GM21619 (cell line): ENCODE measurements at regions not wholly inside any gene's neighbourhood (a gene's known extent, or its start where the extent isn't known, plus 50 kb on each side); places are given as distances from the start of the nearest gene placed in this dataset.

Source experiments
- ATAC-seq: cut with Tn5 transposase; IDR thresholded peaks from one replicate; pipeline ENCODE4 v1.9.1; 2021; ENCODE audit not compliant: unreplicated experiment

DNA sequence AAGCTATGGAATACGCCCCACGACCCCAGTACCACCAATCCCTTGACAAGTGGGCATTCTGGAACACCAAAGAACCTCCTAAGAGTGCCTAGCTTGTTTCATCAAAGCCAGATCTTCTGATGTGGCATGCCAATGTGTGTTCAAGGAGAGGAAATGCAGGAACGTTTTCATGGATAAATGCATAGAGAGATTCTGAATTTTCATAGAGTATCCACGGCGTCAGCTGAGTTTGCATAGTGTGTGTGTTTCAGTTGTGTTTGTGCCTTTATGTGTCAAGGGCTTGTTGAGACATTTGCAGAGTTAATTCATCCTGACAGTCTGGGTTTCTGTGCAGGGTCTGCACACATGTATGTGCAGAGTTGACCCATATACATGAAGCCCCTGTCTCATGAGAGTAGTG is 172.7 kb upstream of the LRFN2 start:
- ATAC-seq, result no peak

DNA sequence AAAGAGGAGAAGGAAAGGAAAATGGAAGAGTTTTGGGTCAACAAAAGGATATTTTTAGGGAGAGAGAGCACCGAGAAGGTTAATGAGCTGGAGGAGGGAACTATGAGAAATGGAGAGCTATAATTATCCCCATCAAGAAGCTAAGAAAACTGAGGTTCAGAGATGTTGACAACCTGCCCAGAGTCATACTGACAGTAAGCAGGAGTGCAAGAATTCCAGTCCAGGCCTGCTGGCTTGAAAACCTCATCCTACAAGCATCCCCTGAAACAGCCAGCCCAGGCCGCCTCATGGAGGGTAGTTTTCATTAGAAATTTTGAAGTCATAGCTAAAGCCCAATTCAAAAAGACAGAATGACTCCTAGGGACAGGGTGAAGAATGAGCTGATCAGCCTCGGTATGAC is 172.1 kb upstream of the LRFN2 start:
- no peak for ATAC-seq

DNA sequence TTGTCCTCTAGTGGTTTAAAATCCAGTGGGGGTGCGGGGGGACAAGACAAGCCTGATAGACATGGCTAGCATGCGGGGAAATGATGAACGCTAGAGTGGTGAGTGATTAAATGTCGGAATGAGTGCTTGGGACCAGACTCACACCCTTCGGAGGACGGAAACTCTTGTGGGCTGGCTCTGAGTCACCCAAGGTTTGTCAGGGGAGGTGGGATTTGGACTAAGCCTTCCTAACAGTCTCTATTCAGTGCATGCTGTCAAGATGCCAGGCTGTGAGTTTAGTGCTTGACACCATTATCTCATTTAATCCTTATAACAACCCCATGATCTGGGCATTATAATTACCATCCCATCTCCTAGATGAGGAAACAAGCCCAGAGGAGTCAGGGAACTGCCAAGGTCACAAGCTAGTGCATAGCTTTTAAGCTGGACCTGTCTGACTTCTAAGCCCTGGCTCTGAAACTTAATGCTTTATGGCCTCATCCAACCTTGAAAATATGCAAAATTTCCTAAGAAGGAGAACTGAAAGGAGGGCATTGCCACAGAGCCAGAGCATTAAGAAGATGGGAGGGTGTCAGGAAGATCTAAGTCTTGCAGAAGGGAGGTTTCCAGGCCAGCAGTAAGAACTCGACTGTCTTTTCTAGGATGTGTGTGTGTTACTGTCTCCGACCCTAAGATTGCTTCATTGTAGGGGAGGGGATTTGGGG is 168.7 kb upstream of the LRFN2 start:
- no peak for ATAC-seq

DNA sequence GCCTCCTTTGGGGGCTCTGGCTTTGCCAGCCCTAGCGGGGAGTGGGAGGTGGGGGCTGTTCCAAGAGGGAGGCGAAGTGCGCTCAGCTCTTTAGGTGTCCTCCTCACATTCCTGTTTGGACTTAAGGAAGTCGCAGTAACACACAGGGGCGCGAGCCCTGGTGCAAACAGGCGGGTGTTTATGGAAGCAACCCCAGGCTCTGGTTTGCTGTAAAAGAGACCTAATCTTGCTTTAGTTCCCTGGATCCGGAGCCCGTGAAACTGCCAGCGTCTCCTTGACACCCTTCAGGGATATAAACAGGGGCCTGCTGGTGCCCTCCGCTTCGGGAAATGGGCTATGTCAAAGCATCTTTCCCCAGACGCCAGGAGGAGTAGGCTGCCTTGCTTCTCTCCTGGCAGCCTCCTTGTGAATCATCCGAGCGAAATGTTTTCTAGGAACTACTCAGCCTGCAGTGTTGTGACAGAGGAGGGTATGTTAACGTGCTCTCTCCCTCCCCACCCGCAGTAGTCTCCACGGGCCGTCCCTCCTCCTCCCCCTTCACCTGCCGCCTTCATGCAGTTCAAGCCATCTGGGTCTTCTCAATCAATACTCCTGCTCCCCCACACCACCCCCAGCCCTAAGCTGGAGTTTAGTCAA is 168.0 kb upstream of the LRFN2 start:
- no peak for ATAC-seq

DNA sequence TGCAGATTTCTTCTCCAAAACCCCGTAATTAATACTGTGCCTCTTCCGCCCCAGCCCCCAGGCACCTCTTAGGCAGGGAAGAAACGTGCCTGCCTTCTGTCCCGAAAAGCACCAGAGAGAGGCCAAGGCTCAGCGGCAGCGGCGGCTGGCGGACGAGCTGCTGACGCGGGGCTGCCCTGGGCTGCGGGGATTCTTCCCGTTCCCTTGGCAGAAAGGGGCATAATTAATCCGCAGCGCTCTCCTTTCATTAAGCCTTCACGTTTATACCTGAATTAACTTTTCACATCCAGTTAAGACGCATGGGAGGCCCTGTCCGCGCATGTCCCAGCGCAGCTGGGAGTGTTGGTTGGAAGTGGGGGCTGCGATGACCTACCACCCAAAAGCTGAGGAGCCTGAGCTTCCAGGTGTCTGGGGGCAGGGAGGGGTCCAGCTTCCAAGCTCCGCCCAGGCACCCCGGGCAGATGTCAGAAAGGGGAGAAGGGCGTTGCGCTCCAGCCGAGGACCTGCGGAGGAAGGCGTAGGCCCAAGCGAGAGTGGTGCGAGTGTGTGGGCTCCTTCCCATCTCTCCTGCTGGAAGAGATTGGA is 167.4 kb upstream of the LRFN2 start:
- no peak for ATAC-seq

DNA sequence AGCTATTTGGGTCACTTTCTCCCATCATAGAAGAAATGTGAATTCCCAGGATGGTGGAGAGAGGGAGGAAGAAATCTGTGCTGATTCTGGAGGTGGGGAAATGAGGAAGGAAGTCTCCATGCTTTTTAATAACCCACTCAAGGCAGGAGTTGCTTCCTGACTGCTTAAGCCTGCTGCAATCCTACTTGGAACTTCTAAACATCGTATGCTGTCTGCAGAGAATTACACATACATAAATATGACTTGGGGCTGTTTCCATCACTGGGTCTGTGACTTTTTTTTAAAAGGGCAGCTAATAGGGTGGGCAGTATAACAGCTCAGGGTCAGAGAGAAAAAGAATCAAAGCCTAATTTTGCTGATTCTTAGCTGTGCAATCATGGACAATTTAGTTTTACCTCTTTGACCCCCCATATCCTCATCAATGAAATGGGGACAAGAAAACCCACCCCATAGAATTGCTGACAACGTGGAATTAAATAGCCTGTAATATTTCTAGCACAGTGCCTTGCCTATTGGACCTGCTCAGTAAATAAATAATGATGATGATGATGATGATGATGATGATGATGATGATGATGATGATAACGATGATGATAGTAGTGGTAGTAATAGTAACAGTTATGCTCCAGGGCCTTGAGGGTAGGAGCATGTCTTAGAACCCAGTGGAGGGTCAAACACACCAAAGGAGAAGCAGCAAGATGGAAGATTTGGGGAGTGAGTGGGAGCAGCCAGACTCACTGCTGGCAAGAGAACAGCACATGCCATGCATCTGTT is 166.7 kb upstream of the LRFN2 start:
- ATAC-seq, result no peak

DNA sequence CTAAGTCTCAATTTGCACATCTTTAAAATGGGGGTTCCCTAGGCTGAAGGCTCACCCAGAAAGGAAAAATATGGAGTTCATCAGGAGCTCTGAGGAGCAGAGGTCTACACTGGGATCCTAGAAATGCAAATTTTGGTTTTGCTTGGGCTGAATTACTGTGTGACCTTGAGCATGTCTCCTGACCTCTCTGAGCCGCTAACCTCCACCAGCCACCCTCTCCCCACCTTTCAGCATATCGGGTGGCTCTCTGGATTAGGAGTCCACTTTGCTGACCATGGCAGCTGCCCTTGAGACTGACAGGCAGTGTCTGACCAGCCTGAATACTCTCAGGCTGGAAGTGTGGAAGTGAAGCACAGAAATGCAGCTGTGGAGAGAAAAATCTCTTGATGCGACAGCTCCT is 165.9 kb upstream of the LRFN2 start:
- no peak for ATAC-seq

DNA sequence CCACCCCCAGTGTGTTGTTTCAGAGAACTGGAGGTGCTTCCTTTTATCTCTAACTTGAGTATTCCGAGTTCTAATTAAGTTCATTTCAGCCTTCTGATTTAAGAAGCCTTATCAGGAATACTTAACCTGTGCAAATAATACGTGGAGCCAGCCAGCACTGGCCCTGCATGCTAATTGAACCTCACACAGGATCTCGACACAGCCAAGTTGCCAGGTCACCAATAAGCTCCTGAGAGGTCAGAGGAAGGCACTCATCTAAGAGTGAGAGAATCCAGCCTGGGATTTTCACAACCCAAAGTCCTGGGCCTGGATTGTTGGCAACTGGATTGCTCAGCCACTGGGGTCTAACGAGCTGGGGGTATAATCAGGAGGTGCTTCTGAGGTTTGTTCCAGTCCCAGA is 157.7 kb upstream of the LRFN2 start:
- no peak for ATAC-seq

DNA sequence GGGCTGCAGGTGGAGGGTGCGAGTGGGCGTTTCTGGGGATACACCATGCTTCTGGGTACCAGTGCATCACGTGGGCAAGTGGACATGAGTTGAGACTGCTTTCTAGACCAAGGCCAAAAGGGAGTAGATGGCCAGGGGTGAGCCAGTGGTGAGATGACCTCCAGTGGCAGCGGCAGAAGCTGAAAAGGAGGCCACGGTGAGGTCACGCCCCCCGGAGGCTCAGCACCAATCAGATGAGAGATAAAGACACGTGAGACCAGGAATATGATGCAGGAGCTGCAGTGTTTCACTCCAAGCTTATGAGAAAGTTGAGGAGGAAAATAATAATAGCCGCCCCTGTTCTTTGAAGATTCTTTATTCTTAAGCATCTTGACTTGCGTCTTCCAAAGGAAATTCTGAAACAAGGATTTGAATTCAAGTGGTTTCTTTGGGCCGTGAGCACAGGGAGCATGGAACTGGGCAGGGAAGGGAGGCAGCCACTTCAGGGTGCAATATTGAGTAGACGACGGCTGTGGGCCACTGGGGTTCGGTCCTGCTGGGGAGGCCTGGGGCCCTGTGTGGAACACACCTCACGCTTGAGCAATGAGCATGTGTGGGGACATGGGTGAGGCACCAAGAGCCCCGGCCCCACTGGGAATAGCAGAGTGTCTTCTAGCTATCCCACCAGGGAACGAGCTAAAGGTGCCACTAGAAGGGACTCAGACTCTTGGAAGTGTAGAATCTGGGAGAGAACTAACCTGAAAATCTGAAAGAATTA is 156.7 kb upstream of the LRFN2 start:
- no peak for ATAC-seq

DNA sequence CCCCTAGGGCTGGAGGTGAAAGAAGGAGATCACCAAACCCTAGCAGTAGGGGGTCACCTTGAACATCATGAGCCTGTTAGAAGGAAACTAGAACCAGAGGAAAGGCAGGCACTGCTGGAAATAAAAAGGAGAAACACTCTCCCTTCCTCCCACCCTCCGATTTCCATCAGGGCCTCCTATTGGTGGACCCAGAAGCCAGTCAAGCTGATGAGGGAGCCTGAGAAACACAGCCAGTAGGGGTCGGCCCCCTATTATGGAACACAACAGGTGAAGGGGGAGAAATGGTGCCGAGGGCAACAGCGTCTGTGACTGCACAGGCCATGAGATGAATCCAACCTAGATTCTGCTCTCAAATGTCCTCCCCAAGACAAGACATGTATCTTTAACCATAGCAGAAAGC is 156.1 kb upstream of the LRFN2 start:
- ATAC-seq, result no peak

DNA sequence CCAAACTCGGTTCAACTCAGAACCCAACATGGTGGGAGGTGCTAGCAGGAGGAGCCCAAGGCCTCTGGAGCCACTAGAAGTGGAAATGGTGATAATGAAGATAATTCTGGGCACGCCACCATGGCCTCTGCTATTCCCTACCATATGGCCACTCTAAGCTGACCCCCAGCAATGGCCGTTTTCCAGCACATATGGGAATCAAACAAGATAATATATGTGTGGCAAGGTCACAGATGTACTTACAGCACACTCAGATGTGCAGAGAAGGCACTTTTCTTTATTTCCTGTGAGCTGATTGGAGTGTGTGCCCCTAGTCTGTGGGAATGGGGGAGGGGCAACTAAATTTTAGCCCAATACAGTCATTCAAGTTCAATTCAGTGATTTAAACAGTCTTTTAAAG is 153.4 kb upstream of the LRFN2 start:
- no peak for ATAC-seq

DNA sequence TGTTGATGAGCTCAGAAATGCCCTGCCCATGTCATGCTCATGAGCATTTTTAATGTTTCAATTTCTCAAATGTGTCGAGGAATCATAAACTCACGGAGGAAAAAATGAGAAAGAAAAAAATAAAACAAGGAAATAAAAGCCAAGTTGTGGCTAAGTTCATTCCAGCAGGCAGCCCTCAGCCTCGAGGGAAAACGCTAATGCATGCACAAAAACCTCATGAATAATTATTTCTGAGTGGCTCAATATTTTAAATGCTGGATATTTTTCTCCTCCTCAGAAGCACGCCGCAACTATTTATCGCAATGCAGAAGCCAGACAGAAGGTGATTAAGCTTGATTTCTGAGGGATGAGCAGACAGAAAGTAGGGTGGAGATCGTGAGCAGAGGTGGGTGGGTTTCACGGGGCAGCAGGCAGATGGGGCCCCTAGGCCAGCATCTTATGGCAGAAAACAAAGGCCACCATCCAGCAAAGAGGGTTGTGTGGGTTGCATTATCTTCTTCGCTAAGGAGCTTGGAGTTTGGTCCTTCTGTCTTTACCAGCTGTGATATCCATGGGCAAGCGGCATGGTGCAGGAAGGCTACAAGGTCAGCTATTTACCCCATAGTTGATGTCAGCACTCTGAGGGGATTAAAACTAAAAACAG is 151.5 kb upstream of the LRFN2 start:
- no peak for ATAC-seq

DNA sequence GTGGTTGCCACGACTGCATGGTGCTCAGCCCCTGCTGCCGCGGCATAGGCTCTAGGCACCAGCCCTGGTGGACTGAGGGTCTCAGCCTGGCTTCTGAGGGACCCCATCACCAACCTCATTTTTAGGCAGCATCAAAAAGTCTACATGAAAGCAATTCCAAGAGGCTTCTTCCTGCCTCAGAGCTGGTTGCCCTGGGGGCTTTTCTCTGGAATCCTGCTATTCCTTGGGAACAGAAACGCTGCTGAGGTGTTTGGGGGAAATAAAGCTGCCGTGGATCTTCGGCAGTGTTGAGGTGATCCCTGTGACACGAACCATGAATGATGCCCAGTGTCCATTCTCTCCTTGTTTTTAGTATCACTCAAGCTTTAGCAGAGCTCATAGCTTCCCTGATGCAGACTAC is 148.4 kb upstream of the LRFN2 start:
- no peak for ATAC-seq

DNA sequence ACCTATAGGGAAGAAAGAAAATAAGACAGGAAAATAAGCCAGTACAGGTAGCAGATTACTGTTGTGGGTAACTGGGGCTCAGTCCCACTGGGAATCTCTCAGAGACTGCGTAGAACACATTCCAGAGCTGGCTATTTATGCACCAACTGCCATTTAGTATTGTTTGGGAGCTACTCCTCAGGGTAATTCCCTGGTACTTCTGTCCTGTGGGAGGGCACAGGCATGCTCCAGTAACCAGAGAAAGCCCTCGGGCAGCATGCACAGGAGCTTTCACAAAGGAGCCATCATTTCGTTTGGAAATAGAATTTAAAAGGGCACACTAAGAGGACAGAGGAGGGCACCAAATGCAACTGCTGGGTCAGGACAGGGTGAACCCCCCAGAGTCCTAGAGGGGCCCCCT is 148.0 kb upstream of the LRFN2 start:
- ATAC-seq, result no peak

DNA sequence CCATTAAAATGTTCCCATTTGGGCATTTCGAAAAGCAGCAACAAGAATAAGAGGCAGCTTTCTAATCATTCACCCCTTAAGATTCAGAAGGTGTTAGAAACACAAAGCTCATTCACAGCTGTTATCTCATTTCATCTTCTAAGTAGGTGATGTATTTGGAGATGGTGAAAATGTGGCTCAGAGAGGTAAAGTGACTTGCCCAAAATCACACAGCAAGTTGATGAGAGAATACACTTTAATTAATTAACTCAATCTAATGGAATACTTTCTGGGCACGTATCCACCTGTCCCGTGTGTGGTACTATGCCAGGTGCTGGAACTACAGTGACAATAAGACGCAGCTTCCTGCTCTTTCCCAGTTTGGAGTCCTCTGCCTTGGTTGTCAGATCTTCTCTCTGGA is 147.4 kb upstream of the LRFN2 start:
- no peak for ATAC-seq

DNA sequence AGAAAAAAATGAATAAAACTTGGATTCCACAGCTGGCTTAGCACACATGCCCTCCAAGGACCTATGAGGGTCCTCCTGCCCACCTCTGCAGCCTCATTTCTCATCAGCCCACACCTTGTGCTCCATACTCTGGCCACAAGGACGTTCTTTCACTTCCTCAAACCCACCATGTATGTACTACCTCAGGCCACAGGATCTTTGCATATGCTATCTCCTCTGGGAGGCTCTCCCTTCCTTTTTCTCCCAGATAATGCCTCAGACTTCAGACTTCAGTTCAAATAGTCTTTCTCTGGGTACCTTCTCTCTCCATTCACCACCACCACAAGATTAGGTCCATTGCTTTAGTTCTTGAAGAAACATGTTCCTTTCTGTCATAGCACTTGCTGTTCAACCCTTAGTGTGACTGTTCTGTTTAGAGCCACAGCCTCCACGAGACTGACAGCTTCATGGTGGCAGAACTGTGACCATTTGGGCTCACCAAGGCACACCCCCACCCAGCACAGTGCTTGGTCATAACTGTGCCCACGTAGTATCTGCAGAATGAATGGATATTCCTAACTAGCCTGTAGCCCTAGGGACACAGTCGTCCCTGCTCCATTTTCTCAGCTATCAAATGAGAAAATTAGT is 146.7 kb upstream of the LRFN2 start:
- ATAC-seq, result no peak

DNA sequence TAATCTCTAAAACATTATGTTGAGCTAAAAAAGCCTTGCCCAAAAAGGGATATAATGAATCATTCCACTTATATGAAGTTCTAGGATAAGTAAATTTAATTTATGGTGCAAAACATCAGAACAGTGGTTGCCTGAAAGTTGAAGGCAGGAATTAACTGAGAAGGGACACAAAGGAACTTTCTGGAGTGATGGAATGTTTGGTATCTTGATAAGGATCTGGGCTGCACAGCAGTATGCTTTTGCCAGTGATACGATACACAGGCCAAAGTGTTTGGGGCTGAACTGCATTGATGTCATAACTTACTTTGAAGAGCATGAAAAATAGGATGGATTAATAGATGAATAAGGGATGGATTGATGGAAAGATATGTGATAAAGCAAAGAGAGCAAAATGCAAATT is 146.1 kb upstream of the LRFN2 start:
- ATAC-seq, result no peak

DNA sequence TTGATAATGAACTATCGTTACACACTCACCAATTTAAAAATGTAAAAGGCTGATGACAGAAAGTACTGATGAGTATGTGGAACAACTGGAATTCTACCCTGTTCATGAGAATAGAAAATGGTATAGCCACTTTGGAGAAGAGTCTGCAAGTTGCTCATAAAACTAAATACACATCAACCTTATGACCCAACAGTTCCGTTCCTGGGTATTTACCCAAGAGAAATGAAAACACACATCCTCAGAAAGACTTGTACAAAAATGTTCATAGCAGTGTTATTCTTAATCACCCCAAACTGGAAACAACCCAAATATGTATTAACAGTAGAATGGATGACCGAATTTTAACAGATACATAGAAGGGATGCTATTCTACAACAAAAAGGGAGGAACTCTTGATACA is 145.7 kb upstream of the LRFN2 start:
- ATAC-seq, result no peak

DNA sequence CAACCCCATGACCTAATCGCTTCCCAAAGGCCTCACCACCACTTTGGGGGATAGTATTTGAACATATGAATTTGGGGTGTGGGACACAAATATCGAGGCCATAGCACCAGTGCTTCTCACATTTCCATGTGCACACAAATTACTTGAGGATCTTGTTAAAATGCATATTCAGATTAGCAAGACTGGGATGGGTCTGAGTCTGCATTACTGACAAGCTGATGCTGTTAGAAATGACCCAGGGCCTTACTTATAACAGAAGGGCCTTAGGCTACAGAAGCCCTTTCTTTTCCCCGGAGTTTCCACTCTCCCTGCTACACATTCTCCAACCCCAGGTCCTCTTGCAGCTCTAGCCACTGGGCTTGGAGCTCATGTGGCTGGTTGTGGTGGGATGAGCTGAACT is 141.5 kb upstream of the LRFN2 start:
- ATAC-seq, result no peak

DNA sequence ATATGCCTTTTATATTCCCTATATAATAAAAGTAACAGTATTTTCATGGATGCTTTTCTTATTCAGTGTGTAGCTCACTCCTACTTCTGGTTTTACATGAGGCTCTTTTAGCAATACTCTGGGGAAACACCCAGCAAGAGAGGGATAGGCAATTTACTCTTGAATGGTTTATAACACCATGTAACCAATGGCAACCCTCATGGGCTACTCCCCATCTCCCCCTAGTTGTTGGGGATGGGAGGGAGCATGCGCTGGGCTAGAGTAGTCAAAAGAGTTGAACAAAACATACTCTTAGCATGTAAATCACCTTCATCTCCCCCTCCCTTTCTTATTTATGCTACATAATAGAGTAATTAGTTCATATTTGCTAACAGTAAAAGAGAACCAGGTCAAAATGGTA is 140.1 kb upstream of the LRFN2 start:
- no peak for ATAC-seq
